Posterior cingulate gyrus (tissue), 11 donors: ENCODE measurements at regions not wholly inside any gene's neighbourhood (a gene's known extent, or its start where the extent isn't known, plus 50 kb on each side); places are given as distances from the start of the nearest gene placed in this dataset.
"Not testable (repeated sequence)": the region's sequence is repeated elsewhere in the genome, so short reads cannot be mapped to it uniquely, and the experiment has no call there.

Experiments used
- DNase-seq, 10 donors: peaks; one replicate each; pipeline versions ENCODE4 v3.0.0 to v3.0.0-alpha.2; 2020 to 2021; ENCODE audit warnings: mixed read lengths in 3 of 10
- intact Hi-C: fragments of 100-400 bp; cut with DNase I; formaldehyde crosslinking; loops from one replicate; pipeline ENCODE4 v1.15.1; 2023

DNA sequence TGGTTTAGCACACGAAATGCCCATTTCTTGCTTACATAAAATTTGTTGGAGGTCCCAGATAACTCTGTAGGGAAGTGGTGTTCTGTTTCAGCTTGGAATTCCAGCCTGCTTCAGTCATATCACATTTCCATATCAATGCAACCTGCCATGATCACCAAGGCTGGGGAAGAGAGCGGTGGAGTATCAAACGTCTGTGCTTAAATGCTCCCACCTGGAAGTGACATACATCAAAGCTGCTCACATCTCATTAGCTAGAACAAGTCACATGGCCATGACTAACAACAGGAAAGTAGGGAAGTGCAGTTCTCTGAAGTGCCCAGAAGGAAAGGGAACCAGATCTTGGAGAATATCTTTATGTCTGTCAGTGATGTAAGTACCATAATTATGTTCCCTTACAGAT, 130.2 kb upstream of the CFAP20DC start:
- DNase-seq: no peak
- intact Hi-C loops: no loop called here

DNA sequence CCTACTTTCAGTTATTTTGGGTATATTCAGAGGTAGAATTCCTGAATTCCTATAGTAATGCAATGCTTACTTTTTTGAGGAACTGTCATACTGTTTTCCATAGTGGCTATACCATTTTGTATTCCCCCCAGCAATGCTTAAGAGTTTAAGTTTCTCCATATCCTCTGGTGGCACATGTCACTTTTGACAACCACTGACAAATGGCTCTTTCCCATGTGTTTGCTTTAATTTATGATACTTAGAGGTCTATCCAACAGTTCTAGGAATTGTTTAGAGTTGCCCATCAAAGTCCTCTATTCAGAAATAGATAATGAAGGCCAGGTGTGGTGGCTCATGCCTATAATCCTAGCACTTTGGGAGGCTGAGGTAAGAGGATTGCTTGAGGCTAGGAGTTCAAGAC, 128.9 kb upstream of the CFAP20DC start:
- intact Hi-C loops: no loop called here
- no peak for DNase-seq

DNA sequence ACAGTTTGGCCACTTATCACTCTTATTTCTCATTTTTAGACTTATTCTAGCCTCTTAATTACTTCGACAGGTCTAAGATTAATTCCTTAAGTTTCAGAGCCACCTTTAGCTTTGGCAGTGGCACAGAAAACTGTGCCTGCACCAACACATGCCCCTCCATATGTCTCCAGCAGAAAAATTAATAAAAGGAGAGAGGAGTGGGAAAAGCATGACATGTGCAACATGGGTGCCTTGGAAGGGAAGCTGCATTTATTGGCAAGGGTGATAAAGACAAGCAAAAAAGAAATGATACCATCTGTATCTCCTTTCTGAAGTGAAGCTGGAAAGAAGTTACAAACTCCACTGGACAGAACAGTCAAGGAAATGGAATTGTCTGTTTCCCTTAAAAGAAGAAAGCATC, 121.7 kb upstream of the CFAP20DC start:
- DNase-seq: no peak
- intact Hi-C loops: no loop called here

DNA sequence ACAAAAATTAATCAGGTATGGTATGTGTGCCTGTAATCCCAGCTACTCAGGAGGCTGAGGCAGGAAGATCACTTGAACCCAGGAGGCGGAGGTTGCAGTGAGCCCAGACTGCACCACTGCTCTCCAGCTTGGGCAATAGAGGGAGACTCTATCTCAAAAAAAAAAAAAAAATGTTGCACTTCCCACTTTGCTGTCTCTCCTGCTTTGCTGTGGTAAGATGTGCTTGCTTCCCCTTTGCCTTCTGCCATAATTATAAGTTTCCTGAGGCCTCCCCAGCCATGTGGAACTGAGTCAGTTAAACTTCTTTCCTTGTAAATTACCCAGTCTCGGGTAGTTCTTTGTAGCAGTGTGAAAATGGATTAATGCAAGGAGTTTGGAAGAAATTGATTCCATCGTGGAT, 120.3 kb upstream of the CFAP20DC start:
- intact Hi-C loops, DNase-seq: not testable (repeated sequence)

DNA sequence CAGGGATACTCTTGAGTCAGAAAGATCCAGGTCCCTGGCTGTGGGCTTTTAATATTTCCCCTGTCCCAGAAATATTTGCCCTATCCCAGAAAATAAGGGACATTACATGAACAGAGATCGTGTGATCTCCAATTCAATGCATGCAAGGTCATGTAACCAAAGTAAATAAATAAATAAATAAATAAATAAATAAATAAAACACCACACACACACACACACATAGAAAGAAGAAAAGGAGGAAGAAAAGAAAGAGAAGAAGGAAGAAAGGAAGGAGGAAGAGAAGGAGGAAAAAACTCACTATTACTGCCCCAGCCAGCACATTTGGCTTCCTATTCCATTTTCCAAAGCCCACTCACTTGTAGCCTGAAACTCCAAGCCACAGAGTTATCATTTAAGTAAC, 117.9 kb upstream of the CFAP20DC start:
- intact Hi-C loops: no loop called here
- DNase-seq: no peak

DNA sequence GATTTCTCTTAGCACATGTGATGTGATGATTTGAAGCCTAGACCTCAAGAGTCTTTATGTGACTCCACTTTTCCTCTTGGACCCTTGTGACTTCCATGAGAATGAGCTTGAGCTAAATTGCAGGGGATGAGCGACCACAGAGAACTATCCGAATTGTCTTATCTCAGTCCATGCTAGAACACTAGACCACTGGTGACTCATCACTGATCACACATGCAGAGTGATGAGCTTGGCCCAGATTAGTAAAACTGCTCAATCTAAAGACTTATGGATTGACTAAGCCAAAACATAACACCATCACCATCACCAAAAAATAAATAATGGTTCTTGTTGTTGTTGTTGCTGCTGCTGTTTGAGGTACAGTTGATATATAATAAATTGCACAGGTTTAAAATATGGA, 114.1 kb upstream of the CFAP20DC start:
- no peak for DNase-seq

DNA sequence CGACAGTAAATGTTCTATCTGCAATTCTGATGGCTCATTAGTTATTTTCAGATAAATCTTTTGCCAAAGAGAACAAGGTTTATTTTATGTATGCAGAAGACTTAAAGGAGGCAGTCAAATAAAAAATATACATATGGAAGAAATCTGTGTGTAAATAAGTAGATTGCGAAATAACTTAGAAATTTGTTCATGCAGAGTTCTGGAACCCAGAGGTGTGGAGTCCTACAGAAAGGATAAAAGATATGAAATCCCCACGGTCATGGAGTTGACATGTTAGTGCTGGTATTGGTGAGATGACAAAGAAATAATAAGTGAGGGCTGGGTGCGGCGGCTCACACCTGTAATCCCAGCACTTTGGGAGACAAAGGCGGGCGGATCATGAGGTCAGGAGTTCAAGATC, 111.2 kb upstream of the CFAP20DC start:
- DNase-seq: no peak
- intact Hi-C loops: no loop called here

More for the DNA sequence above, 114.1 kb upstream of the CFAP20DC start:
- intact Hi-C loops: no loop called here

DNA sequence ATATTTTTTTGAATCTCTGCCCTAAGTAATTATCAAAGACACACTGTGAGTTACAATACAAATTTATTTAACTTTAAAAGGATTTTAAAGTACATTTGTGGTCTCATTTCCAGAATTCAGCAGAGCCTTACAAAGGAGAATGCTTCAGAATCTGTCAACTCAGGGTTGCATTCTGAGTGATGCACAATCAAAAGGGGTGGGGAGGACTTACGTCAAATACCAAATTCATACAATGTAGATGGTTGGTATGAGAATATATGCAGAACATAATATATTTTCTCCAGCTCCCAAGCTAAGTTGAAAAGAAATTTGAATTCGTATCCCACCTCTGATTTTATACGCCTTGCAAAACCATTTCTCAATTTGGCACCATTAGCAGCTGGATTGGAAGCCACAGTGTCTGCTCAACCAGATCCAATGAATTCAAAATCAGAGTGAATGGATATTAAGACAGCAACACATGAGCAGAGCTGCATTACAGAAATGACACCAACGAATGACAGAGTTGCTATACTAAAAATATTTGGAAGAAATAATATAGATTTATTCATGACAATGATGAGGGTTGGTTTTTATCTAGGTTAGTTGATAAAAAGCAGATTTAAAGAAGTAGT, 110.4 kb upstream of the CFAP20DC start:
- intact Hi-C loops: no loop called here
- no peak for DNase-seq

DNA sequence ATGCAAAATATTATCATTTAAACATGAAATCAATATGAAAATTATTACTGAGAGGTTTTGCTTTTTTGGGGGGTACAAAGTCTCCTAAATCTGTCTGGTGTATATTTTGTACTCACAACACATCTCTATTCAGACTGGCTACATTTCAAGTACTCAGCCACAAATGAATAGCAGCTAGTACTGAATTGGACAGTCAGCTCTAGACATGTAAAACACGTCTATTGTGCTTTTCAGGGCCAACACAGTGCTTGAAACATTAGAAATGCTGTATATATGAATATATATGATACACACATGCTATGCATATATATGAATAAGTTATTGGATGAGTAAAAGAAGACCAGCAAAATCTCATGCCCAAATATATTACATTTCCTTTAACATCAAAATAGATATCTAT, 103.8 kb upstream of the CFAP20DC start:
- DNase-seq: no peak
- intact Hi-C loops: no loop called here

DNA sequence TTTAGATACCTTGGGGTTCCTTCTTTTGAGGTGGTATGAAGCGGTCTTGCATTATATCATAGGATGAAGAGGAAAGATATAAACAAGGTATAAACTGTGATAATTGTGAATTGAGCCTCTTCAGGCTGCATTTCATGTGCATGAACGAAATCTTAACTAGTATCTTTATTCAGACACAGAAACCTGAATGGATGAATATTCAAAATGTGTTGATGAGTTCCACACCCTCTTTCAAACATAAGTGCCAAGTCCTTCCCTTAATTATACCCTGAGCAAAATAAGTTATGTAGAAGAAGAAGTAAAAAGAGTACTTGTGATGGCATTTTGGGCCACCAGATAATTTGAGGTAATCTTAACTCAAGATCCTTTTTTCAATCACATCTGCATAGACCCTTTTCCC, 103.1 kb upstream of the CFAP20DC start:
- intact Hi-C loops: no loop called here
- DNase-seq: no peak

DNA sequence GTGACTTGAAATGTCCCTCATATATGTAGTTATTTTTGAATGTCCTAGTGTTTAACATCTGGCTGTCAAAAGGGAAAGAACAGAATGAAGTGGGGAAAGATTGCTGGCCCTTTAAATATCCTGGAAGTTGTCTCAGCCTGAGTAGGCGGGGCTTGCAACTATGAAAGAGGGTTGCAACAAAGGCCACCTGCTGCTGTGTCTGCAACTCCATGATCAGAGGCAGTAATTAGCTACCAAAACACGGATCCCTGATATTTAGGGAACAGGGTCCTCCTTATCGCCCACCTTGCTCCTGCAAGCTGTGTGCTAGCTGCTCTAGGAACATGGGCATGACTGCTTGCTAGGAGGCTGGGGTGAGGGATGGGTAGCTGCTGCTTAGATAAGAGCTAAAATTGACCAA, 100.2 kb upstream of the CFAP20DC start:
- no peak for DNase-seq

DNA sequence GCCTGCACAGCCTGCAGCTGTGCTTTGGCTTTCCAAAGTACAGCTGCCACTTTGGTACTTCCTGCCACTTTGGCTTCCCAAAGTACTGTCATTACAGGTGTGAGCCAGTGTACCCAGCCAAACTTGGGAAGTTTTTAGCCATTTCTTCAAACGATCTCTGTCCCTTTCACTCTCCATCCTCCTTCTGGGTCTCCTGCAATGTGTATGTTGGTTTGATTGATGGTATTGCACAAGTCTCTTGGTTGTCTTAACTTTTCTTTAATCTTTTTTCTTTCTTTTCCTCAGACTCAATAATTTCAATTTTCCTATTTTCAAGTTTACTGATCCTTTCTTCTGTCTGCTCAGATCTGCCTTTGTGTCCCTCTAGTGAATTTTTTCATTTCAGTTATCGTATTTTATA, 99.3 kb upstream of the CFAP20DC start:
- intact Hi-C loops: no loop called here

More for the DNA sequence above, 100.2 kb upstream of the CFAP20DC start:
- intact Hi-C loops: no loop called here

DNA sequence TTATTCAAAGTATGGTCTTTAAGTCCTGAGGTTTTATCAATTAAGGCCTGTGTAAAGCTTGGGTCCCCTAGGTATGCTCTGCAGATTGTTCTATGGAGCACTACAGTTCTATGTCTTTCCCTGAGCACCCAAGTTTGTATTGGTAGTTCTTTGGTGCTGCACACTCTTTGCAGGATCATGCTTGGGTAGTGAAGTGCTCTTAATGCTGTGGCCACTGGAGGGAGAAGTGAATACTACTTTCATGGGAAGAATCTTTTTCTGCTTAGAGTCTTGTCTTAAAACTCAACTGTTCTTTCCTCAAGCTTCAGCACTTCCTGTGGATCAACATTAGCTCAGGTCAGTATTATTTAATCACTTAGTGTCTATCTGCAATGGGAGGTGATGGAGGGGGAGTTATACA, 93.6 kb upstream of the CFAP20DC start:
- no peak for DNase-seq
- intact Hi-C loops: no loop called here

More for the DNA sequence above, 99.3 kb upstream of the CFAP20DC start:
- DNase-seq: no peak

DNA sequence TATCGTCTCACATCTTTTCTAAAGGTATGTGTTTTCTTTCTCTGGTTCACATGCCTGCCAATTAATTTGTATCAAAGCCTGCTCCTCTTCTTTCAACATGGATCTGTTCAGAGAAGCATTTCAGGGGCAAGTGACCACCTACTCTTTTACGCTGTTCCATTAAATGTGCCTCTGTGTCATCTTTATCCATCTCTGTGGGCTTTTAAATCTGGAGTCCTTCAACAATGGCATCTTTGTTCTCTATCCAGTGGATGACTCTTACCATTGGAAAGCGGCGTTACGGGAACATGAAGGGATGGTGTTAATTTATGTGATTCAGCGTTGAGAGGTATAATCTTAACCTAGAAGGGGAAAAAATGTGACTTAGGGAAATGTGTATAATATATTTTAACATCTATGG, 92.7 kb upstream of the CFAP20DC start:
- DNase-seq: no peak
- intact Hi-C loops: no loop called here

DNA sequence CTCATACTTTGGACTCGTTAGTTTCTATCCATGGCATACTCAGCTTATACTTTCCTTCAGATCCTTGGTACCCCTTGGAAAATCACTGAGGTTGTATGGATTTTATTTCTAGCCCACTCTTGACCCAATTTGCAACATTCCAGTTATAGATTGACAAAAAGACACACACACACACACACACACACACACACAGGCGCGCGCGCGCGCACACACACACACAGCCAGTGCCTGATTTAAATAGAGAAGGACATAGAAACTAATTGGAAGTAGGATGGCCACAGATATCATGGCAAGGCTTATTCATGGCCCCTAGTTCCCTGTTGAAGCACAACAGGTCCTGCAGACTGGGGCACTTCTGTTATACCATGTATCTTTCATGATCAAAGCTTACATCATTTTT, 89.1 kb upstream of the CFAP20DC start:
- intact Hi-C loops: no loop called here
- no peak for DNase-seq

DNA sequence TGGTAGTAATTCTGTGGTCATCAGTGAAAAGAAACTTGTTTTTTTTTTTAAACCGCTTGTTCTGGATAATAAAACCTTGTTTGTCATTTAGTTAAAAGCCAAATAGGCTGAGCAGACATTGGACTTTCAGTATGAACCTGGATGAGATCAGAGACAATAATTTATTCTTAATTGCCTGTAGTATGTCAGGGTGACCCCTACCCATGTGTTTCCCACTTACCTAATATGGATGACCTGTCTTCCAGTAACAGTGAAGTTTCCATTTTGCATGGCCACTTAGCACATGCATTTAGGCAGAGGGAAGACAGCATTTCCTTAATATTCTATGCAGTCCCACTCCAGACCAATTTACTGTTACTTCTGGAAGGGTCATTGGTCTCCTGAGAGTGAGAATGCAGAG, 87.6 kb upstream of the CFAP20DC start:
- no peak for DNase-seq
- intact Hi-C loops: no loop called here

DNA sequence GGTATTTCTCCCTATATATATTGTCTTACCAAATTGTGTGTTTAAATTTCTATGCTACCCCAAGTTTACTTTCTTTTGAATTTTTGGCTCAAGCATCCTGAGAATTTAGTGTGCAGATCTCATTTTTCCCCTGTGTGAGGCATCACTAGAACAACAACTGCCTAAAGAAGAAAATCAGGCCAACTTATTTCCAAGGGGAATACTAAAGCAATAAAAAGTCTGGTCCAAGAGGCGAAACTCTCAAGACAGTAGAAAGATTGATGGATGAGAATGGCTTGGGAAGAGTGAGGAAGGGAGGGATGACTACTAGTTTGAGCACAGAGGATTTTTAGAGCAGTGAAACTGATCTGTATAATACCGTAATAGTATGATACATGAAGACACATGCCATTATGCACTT, 86.3 kb upstream of the CFAP20DC start:
- no peak for DNase-seq
- intact Hi-C loops: no loop called here

DNA sequence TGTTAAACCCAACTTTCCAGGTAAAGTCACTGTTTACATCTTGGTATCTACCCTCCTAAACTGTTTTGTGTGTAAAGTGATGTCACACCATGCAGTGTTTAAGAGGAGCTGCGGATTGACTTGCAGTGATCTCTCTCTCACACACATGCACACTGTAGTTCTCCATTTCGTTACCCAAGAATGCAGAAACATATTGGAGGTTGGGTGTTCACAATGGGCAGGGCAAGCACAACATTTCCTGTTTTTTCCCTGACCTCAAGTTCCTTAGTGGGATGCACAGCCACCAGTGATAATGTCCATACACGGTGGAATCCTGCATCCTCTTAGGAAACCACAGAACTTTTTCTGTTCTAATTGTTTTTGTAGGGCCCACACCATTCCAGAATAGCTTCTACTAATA, 85.3 kb upstream of the CFAP20DC start:
- intact Hi-C loops: no loop called here
- no peak for DNase-seq

DNA sequence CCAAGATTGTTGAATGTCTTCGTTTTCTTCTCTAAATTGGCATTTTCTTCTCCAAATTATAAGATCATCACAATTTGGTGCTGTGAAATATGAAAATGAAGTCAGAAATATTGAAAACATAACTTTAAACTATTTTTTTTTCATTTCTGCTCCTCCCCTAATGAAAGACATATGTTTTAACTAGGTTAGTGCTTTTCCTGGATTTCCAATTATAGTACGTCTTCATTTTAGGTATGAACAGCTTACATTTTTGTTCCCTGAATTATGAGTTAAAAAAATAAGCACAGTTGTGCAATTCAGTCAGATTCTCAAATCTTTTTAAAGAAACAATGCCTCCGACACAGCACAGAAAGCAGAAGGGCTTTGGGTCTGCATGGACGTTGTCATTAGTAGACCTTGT, 83.5 kb upstream of the CFAP20DC start:
- DNase-seq: no peak
- intact Hi-C loops: no loop called here

DNA sequence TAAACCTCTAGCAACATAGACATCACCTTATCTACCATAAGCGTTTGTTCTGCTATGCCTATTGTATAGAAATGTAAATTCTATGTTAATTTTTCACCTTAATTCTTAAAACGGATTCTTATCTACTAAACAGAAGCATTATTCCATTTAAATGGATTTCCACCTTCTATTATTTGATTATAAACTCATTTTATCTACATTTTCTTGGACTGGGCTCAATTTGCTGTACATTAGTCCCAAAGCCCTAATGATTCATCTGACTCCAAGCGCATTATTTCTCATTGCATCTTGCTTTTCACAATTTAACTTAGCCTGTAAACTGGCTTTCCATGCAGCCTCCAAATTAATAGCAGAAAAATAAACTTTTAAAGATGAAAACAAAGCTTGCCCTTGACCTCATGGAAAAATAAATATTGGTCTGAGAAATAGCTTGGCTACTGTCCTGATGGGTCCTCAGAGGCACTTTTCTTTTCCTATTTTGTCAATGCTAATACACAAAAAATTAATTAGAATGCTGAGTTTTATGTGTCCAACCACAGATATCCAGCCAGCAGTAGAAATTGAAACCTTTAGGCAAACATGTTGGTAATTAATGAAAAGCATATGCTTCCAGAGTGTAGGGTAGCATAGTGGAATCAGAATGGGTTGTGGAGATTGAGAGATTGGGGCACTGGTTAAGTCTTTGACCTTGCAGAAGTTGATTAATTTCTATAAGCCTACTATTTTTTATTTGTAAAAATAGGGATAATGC, 81.4 kb upstream of the CFAP20DC start:
- intact Hi-C loops: no loop called here
- no peak for DNase-seq

DNA sequence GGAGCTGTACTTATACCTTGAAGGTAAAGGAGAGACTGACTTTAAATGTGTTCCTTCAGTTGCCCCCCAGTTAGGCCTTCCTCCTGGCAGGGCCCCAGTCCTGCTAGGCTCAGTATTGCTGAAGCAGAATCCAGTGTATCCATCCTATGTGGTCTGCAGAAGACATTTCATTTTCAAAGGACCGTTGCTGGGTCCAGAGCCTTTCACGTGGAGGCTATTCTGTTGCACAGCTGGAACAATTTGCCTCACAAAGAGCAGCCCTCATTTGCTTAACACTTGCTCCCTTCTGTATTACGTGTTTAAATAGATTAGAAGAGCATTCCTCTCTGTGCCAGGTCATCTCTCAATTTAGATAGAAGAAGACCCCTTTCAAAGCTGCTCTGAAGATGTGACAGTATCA, 78.9 kb upstream of the CFAP20DC start:
- intact Hi-C loops: no loop called here

DNA sequence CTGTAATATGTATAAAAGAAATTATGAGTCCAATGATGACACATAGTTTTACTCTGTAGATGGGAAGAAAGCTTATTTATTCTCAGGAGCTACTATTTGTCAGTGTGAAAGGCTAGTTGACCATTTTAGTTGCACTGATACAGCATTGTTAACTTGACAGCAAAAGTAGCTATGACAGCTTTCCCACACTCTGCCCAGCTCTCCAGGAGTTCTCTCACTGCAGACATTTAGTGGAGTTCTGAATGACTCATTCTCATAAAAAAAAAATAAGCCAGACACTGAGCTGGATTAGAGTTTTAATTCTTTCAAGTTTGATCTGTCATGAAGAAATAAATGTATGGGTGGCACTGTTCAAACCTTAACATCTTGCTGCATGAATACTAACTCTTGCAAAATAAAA, 77.2 kb upstream of the CFAP20DC start:
- intact Hi-C loops: no loop called here
- peak in 2 of 10 donors; percentile 8 to 61 for DNase-seq

More for the DNA sequence above, 78.9 kb upstream of the CFAP20DC start:
- no peak for DNase-seq

DNA sequence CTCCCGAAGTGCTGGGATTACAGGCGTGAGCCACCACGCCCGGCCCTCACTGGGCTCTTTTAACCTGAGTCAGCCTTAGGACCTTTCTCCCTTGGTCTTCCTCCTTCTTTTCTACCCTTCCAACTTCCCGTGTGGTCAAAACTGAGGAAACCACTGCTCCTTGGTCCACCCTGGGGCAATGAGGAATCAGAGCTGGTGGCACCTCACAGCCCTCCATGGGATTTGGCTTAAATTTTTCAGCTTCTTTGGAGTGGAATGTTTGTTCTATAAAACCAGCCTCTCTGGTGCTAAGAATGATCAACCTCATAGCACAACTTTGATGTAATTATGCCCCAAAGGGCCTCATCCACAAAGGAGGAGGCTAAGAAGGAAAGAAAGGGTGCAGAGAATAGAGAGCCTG, 76.6 kb upstream of the CFAP20DC start:
- intact Hi-C loops: no loop called here
- DNase-seq: no peak
